Choroid plexus epithelial cell (primary cell): ENCODE measurements at regions not wholly inside any gene's neighbourhood (a gene's known extent, or its start where the extent isn't known, plus 50 kb on each side); places are given as distances from the start of the nearest gene placed in this dataset.

Experiments used
- DNase-seq: peaks from one replicate; pipeline ENCODE4 v3.0.0-alpha.2; 2010; ENCODE audit warnings: low read depth
- H3K4me3 ChIP-seq: 2 replicates; pipeline ENCODE4 v1.5.1; 2011; ENCODE audit warnings: low read depth, mild to moderate bottlenecking, control low read depth, low read length, moderate library complexity
- CTCF ChIP-seq: conservative IDR thresholded peaks from 2 replicates; pipeline ENCODE4 v1.5.1; 2011; ENCODE audit warnings: low read depth, mild to moderate bottlenecking, control low read depth, inconsistent platforms, low read length, moderate library complexity

GRCh38 chr4:34826660-34827059, 1417.7 kb downstream of the ARAP2 start:
- H3K4me3 ChIP-seq, result no peak overlapping the region
- TF ChIP-seq CTCF, result no peak
- no peak for DNase-seq

- DNase-seq, result no peak
- TF ChIP-seq CTCF, result no peak
- no peak overlapping the region for H3K4me3 ChIP-seq
Measured at GRCh38 chr4:34845926-34846325, 1398.4 kb downstream of the ARAP2 start.

GRCh38 chr4:34850421-34850820, 1393.9 kb downstream of the ARAP2 start:
- no peak for DNase-seq
- no peak overlapping the region for H3K4me3 ChIP-seq
- no peak for TF ChIP-seq CTCF

- no peak for TF ChIP-seq CTCF
- DNase-seq, result peak; percentile 18
Measured at GRCh38 chr4:34850968-34851367, 1393.3 kb downstream of the ARAP2 start.

GRCh38 chr4:34851411-34851810, 1392.9 kb downstream of the ARAP2 start:
- no peak for DNase-seq
- no peak overlapping the region for H3K4me3 ChIP-seq
- no peak for TF ChIP-seq CTCF

More at GRCh38 chr4:34850968-34851367, 1393.3 kb downstream of the ARAP2 start:
- no peak overlapping the region for H3K4me3 ChIP-seq

- no peak overlapping the region for H3K4me3 ChIP-seq
Measured at GRCh38 chr4:34854451-34854850, 1389.9 kb downstream of the ARAP2 start.

GRCh38 chr4:34861666-34862065, 1382.6 kb downstream of the ARAP2 start:
- TF ChIP-seq CTCF, result no peak
- DNase-seq, result peak; percentile 44

More at GRCh38 chr4:34854451-34854850, 1389.9 kb downstream of the ARAP2 start:
- no peak for DNase-seq
- no peak for TF ChIP-seq CTCF

More at GRCh38 chr4:34861666-34862065, 1382.6 kb downstream of the ARAP2 start:
- no peak overlapping the region for H3K4me3 ChIP-seq
